GM10266 (cell line): ENCODE measurements at regions not wholly inside any gene's neighbourhood (a gene's known extent, or its start where the extent isn't known, plus 50 kb on each side); places are given as distances from the start of the nearest gene placed in this dataset.
A peak's percentile ranks its signal among the peaks of the same experiment; 100 is the strongest.
"Not testable (repeated sequence)": the region's sequence is repeated elsewhere in the genome, so short reads cannot be mapped to it uniquely, and the experiment has no call there.

Experiments used
- DNase-seq: peaks from one replicate; pipeline ENCODE4 v3.0.0; 2012; ENCODE audit errors: extremely low spot score
- TF ChIP-seq, protein P1 (sequence below): IDR thresholded peaks from 2 replicates; pipeline ENCODE4 v1.5.1; 2012; ENCODE audit warnings: mild to moderate bottlenecking, low read depth; ENCODE audit not compliant: control insufficient read depth, insufficient read depth; ENCODE audit errors: missing control alignments

DNA sequence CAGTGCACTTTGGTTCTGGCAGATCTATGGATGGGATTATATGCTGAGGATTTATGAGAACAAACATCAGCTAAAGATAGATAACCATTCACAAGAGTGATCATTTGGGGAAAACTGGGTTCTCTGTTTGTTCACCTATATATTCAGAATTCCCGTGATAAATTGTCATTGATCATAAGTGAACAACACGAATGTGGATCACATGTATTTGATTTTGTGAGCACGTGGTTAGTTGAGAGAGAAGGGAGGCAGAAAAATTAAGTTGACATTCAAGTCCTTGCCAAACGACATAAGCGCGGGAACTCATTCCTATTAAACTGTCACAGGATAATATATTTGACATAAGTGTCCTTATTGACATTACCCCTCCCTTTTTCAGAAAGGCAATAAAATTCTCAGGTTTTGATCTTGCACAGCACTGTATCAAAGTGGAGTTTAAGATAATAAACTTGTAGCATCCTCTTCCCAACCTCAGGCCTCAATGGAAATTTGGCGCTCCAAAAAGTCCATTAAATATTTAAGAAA, 64.9 kb upstream of the MYO3A start:
- TF ChIP-seq, protein P1, sequence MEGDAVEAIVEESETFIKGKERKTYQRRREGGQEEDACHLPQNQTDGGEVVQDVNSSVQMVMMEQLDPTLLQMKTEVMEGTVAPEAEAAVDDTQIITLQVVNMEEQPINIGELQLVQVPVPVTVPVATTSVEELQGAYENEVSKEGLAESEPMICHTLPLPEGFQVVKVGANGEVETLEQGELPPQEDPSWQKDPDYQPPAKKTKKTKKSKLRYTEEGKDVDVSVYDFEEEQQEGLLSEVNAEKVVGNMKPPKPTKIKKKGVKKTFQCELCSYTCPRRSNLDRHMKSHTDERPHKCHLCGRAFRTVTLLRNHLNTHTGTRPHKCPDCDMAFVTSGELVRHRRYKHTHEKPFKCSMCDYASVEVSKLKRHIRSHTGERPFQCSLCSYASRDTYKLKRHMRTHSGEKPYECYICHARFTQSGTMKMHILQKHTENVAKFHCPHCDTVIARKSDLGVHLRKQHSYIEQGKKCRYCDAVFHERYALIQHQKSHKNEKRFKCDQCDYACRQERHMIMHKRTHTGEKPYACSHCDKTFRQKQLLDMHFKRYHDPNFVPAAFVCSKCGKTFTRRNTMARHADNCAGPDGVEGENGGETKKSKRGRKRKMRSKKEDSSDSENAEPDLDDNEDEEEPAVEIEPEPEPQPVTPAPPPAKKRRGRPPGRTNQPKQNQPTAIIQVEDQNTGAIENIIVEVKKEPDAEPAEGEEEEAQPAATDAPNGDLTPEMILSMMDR: no peak

DNA sequence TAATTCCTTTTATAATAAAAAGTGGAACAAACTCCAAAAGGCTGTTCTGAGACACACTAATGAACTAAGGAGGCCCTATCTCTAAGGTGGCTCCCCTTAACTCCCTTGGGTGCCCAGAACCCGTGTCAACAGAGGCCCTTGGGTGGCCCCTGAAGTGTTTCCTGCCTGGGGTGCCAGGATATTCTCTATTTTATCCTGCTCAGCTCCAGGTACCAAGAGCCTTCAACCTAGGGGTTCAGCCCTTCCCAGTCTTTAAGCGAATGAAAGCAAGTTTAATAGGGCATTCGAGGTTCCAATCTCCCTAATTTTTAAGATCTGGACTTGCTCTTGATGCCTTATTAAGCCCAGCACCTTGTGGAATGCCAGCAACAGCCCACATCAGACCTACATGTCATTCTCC, 64.4 kb upstream of the MYO3A start:
- TF ChIP-seq, protein P1: no peak
- no peak for DNase-seq

More for the DNA sequence above, 64.9 kb upstream of the MYO3A start:
- no peak for DNase-seq

DNA sequence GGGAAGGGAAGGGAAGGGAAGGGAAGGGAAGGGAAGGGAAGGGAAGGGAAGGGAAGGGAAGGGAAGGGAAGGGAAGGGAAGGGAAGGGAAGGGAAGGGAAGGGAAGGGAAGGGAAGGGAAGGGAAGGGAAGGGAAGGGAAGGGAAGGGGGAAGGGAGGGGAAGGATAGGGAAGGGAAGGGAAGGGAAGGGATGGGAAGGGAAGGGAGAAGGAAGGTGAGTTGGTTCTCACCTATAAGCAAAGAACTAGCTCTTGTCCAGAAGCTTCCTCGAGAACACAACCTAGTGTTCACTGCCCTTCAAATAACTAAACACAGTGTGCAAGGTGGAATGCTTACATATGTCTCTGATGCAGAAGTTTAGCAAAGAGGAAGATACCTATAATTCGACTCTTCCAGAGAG, 59.6 kb upstream of the MYO3A start:
- not testable (repeated sequence) for DNase-seq

DNA sequence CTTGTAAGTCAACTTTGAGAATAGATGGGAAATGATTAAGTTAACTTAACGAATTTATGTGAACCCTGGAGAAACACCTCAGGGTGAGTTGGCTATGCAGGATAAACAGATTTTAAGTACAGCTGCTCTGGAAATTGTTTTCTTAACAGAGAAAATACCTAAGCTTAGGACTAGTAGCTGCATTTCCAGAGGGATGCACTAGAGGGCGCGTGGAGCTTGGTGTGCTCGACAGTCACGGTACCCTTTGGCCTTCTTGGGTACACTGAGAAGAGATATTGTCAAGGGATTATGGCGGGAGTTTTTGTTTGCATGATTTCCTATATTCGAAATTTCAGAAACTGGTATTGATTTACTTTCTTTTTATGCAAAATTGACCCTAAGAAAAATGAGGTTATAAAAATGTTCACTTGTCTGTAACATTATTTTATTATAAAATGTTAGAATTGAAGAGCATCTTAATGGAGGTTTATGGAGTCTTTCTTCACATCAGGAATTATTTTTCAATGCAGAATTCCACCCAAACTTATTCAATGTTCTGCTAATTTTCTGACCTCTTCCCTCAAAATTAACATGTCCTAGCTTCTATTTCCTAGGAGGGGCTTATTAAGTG, 58.4 kb upstream of the MYO3A start:
- DNase-seq: peak; percentile 50

DNA sequence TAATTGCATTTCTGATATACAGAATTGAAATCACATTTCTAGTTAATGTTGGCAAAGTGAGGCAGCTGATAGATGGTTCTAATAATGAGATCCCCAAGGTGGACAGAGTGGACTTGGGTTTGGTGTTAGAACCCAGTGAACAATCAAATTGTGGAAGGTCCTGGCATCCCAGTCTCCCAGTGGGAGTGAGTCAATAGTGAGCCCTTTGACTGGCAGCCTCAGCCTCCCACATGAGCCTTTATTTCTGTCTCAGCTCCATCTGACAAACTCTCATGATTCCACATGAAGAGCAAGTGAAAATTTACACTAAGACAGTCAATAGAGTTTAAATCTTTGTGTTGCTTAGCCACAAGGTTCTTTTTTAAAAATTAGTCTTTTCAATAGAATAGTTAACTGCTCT, 56.7 kb upstream of the MYO3A start:
- DNase-seq: no peak
- TF ChIP-seq, protein P1: no peak

More for the DNA sequence above, 58.4 kb upstream of the MYO3A start:
- TF ChIP-seq, protein P1: peak; percentile 97
